HepG2 (cell line): ENCODE measurements at regions not wholly inside any gene's neighbourhood (a gene's known extent, or its start where the extent isn't known, plus 50 kb on each side); places are given as distances from the start of the nearest gene placed in this dataset.

Experiments used
- HDAC6 ChIP-seq: fragments of 200-600 bp; sonication (generic); IDR thresholded peaks from 2 replicates; pipeline ENCODE4 v1.7.0; 2017; ENCODE audit warnings: mild to moderate bottlenecking, antibody characterized with exemption, low read length, low read depth
- MXI1 ChIP-seq: IDR thresholded peaks from 3 replicates; pipeline ENCODE4 v1.6.1; 2012; ENCODE audit warnings: low read depth, low read length, inconsistent platforms, borderline replicate concordance
- MYC ChIP-seq: sonication (generic); formaldehyde crosslinking; IDR thresholded peaks from 2 replicates; pipeline ENCODE4 v1.9.0; 2021; ENCODE audit warnings: missing genetic modification reagents, borderline replicate concordance
- RAD21 ChIP-seq: fragments of 450-650 bp; formaldehyde crosslinking; IDR thresholded peaks from 2 replicates; pipeline ENCODE4 v1.5.0; 2020; ENCODE audit warnings: mild to moderate bottlenecking
- SP140L ChIP-seq: sonication (generic); formaldehyde crosslinking; IDR thresholded peaks from 2 replicates; pipeline ENCODE4 v1.4.0; 2020; ENCODE audit warnings: missing genetic modification reagents, borderline replicate concordance
- TEAD2 ChIP-seq: sonication (generic); formaldehyde crosslinking; IDR thresholded peaks from 2 replicates; pipeline ENCODE4 v1.9.0; 2021; ENCODE audit warnings: missing genetic modification reagents
- TP53 ChIP-seq: sonication (generic); formaldehyde crosslinking; conservative IDR thresholded peaks from 2 replicates; pipeline ENCODE4 v1.4.0; 2020; ENCODE audit warnings: missing genetic modification reagents
- ZNF143 ChIP-seq: sonication (generic); formaldehyde crosslinking; IDR thresholded peaks from 2 replicates; pipeline ENCODE4 v1.4.0; 2020; ENCODE audit warnings: missing genetic modification reagents
- ZSCAN31 ChIP-seq: sonication (generic); formaldehyde crosslinking; IDR thresholded peaks from 2 replicates; pipeline ENCODE4 v1.5.0; 2020; ENCODE audit warnings: low read depth, mild to moderate bottlenecking, missing genetic modification reagents
- TF ChIP-seq, protein P1 (sequence below): sonication (generic); formaldehyde crosslinking; IDR thresholded peaks from 2 replicates; pipeline ENCODE4 v1.8.1; 2023; ENCODE audit warnings: mild to moderate bottlenecking, moderate library complexity, missing genetic modification reagents
- TF ChIP-seq, protein P2 (sequence below): sonication (generic); formaldehyde crosslinking; IDR thresholded peaks from 2 replicates; pipeline ENCODE4 v1.4.0; 2020; ENCODE audit warnings: missing genetic modification reagents, borderline replicate concordance
- TF ChIP-seq, protein P3 (sequence below): sonication (generic); formaldehyde crosslinking; IDR thresholded peaks from 2 replicates; pipeline ENCODE4 v1.4.0; 2020; ENCODE audit warnings: missing genetic modification reagents
- TF ChIP-seq, protein P4 (sequence below): sonication (generic); formaldehyde crosslinking; IDR thresholded peaks from 2 replicates; pipeline ENCODE4 v1.5.0; 2020; ENCODE audit warnings: mild to moderate bottlenecking, missing genetic modification reagents, moderate library complexity

DNA sequence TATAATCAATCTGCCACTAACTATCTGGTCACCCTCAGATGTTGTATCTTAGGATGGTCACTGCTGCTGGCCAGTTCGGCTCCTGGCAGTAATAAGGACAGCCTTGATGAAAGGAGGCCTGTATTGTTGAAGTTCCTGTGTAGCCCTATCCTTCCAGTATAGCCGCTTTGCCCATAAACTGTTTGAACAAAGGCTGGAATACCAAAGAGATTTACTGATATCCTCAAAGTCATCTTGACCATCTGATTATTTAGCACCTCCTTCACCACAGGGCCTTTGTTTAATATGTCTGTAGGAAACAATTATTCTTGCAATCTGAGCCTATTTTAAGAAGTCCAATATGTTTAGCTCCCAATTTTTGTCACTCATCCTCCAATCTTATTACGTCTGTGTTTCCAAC is 77.7 kb downstream of the HYCC1 start:
- TF ChIP-seq ZNF143 (CRISPR knock-in tag) (no peak), RAD21 (CRISPR knock-in tag) (no peak), SP140L (CRISPR knock-in tag) (no peak), MXI1 (no peak), MYC (CRISPR knock-in tag) (no peak), TP53 (no peak), ZSCAN31 (no peak), HDAC6 (no peak), TEAD2 (no peak)
- TF ChIP-seq, protein P1, sequence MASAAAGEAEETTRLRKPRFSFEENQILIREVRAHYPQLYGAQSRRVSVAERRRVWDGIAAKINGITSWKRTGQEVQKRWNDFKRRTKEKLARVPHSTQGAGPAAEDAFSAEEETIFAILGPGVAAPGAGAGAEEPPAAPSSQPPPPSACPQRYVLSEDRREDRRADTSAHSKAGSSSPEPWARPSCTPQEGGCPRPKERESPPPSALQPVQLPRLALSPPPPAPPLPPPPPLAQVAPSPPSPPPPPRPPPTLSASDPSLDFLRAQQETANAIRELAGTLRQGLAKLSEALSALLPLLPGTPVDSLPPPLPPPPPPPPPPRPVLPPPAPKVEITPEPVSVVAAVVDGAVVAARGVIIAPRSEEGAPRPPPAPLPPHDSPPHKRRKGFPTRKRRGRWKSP (CRISPR knock-in tag) = no peak
- TF ChIP-seq, protein P2, sequence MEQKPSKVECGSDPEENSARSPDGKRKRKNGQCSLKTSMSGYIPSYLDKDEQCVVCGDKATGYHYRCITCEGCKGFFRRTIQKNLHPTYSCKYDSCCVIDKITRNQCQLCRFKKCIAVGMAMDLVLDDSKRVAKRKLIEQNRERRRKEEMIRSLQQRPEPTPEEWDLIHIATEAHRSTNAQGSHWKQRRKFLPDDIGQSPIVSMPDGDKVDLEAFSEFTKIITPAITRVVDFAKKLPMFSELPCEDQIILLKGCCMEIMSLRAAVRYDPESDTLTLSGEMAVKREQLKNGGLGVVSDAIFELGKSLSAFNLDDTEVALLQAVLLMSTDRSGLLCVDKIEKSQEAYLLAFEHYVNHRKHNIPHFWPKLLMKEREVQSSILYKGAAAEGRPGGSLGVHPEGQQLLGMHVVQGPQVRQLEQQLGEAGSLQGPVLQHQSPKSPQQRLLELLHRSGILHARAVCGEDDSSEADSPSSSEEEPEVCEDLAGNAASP (CRISPR knock-in tag) = no peak
- TF ChIP-seq, protein P3, sequence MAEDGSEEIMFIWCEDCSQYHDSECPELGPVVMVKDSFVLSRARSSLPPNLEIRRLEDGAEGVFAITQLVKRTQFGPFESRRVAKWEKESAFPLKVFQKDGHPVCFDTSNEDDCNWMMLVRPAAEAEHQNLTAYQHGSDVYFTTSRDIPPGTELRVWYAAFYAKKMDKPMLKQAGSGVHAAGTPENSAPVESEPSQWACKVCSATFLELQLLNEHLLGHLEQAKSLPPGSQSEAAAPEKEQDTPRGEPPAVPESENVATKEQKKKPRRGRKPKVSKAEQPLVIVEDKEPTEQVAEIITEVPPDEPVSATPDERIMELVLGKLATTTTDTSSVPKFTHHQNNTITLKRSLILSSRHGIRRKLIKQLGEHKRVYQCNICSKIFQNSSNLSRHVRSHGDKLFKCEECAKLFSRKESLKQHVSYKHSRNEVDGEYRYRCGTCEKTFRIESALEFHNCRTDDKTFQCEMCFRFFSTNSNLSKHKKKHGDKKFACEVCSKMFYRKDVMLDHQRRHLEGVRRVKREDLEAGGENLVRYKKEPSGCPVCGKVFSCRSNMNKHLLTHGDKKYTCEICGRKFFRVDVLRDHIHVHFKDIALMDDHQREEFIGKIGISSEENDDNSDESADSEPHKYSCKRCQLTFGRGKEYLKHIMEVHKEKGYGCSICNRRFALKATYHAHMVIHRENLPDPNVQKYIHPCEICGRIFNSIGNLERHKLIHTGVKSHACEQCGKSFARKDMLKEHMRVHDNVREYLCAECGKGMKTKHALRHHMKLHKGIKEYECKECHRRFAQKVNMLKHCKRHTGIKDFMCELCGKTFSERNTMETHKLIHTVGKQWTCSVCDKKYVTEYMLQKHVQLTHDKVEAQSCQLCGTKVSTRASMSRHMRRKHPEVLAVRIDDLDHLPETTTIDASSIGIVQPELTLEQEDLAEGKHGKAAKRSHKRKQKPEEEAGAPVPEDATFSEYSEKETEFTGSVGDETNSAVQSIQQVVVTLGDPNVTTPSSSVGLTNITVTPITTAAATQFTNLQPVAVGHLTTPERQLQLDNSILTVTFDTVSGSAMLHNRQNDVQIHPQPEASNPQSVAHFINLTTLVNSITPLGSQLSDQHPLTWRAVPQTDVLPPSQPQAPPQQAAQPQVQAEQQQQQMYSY = no peak
- TF ChIP-seq, protein P4, sequence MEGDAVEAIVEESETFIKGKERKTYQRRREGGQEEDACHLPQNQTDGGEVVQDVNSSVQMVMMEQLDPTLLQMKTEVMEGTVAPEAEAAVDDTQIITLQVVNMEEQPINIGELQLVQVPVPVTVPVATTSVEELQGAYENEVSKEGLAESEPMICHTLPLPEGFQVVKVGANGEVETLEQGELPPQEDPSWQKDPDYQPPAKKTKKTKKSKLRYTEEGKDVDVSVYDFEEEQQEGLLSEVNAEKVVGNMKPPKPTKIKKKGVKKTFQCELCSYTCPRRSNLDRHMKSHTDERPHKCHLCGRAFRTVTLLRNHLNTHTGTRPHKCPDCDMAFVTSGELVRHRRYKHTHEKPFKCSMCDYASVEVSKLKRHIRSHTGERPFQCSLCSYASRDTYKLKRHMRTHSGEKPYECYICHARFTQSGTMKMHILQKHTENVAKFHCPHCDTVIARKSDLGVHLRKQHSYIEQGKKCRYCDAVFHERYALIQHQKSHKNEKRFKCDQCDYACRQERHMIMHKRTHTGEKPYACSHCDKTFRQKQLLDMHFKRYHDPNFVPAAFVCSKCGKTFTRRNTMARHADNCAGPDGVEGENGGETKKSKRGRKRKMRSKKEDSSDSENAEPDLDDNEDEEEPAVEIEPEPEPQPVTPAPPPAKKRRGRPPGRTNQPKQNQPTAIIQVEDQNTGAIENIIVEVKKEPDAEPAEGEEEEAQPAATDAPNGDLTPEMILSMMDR (CRISPR knock-in tag) = no peak
